ENCODE measurements at regions not wholly inside any gene's neighbourhood (a gene's known extent, or its start where the extent isn't known, plus 50 kb on each side); places are given as distances from the start of the nearest gene placed in this dataset.

GRCh38 chr12:27179400-27180214, 64.5 kb upstream of the STK38L start:
- DNase-seq (ENCODE audit: low read depth) = no peak

DNA sequence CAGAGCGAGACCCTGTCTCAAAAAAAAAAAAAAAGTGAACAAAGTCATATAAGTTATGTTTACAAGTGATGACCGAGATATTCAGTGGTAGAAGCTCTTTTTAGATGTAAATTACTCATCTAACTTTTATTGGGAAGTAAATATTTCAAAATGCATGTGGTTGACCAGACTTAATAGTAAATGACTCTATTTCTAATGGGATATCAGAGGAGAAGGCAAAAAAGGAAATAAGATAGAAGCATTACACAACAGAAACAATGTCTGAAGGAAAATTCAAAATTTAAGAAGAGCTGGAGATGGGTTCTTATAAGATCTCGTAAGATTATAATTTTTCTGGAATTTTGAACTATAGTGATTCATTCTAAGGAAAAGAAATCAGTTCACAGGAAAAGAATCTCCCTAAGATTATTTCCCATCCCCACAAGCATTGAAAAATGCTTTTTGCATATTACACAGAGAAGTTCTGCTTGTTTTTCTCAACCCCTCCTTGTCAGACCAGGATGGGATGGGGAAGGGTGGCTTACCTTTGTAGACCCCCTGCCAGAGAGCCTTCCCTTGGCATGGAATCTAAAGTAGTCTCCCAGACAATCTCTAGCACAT, 63.1 kb upstream of the STK38L start:
- DNase-seq (ENCODE audit: low read depth) = no peak

GRCh38 chr12:27183342-27183741, 60.7 kb upstream of the STK38L start:
- DNase-seq (ENCODE audit: low read depth) = no peak

DNA sequence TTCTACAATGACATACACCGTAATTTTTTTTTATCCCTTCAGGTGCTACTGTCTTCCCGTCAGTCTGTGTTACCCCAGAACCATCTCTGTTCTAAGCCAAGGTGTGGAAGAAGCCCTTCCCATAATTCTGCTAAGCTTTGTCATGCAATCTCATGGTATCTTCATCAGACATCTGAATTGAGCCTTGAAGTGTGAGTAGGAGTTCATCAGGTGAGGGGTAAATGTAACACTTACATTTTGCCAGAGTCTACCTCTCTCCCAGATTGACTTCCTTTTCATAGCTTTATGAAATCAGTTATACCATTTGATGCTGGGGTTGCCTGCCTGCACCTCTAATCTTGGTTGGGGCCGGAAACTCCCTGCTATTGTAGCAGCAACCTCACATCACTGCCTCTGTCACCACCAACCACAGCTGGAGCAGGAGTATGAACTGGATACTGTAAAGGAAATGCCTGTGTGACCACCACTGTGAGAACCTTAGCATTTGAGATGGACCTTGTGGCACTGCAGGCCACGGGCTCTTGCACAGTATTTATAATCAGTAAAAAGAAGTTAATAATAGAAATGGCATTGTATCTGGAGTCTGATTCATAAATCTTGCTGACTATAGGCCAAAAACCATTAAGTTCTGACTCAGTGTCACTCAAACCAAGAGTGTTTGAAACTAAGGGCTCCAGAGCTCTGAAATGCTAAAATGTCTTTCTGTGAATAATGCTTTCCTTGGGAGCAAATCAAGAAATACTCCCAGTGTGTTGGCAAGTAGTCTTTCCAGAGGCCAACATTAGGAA, 58.7 kb upstream of the STK38L start:
- no peak for DNase-seq (ENCODE audit: low read depth)

GRCh38 chr12:27186022-27186839, 57.9 kb upstream of the STK38L start:
- DNase-seq (ENCODE audit: low read depth) = no peak

- DNase-seq (ENCODE audit: low read depth) = no peak
These were observed 56.4 kb upstream of the STK38L start for GRCh38 chr12:27187697-27188096.

DNA sequence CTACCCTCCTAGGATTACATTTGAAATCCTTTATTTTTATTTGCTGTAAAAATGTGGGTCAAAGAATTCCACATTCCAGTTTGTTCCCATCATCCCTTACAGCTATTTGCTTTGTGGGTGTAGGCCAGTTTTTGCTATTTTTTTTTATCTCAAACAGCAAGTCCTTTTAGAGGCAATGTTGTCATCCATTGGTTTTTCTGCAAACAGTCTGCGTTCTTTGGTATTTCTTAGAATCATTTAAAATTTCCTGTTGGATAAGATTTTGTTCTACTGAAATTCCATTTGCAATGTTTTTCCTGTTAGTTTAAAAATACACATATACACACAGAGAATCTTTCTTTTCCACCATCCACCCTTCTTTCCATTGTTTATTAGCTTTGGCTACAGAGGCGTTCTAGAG, 53.3 kb upstream of the STK38L start:
- DNase-seq (ENCODE audit: low read depth) = no peak

DNA sequence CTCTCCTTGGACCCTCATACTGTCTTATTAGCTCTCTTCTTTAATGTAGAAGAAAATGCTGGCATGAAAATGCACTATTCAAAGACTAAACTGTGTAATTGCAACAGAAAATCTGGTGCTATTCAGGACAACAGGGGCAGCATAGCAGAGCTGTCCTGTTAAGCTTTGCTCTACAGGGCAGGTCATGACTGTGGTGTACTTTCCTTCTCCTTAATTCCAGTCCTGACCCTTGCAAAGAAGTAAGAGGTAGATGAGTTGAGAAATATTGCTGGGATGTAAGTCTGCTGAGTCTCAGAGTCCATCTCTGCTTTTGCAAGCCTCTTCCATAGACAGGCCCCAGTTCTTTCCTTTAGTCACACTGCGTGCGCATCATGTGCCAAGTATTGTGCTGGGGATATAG, 52.6 kb upstream of the STK38L start:
- DNase-seq (ENCODE audit: low read depth) = no peak

GRCh38 chr12:27192118-27192802, 51.8 kb upstream of the STK38L start:
- DNase-seq (ENCODE audit: low read depth) = no peak

GRCh38 chr12:27193106-27193505, 51.0 kb upstream of the STK38L start:
- DNase-seq (ENCODE audit: low read depth) = no peak

- no peak for DNase-seq (ENCODE audit: low read depth)
These were observed 50.1 kb upstream of the STK38L start for GRCh38 chr12:27193854-27194544.

Measured in T follicular helper cell (primary cell).